ENCODE measurements at regions not wholly inside any gene's neighbourhood (a gene's known extent, or its start where the extent isn't known, plus 50 kb on each side); places are given as distances from the start of the nearest gene placed in this dataset.

DNA sequence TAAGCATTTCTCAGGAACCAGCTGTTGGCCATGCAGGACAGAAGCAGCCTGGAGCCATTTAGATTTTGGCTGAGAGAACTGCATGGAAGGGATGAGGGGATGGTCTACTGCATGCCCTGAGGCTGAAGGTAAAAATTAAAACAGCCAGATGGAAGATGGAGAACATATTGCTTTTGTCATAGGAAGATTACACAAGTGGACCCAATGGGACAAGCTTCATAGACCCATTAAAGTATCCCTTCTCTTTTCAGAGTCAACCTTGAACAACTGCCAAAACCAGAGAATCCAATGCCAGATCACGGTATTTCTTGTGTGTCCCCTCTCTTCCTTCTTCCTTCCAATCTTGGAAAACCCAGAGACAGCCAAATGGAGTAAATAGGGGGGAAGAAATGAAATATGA, 253.4 kb downstream of the NR2F1-AS1 start:
- TF ChIP-seq, protein P1, sequence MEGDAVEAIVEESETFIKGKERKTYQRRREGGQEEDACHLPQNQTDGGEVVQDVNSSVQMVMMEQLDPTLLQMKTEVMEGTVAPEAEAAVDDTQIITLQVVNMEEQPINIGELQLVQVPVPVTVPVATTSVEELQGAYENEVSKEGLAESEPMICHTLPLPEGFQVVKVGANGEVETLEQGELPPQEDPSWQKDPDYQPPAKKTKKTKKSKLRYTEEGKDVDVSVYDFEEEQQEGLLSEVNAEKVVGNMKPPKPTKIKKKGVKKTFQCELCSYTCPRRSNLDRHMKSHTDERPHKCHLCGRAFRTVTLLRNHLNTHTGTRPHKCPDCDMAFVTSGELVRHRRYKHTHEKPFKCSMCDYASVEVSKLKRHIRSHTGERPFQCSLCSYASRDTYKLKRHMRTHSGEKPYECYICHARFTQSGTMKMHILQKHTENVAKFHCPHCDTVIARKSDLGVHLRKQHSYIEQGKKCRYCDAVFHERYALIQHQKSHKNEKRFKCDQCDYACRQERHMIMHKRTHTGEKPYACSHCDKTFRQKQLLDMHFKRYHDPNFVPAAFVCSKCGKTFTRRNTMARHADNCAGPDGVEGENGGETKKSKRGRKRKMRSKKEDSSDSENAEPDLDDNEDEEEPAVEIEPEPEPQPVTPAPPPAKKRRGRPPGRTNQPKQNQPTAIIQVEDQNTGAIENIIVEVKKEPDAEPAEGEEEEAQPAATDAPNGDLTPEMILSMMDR (IDR thresholded peaks at IDR 0.05): no peak
- TF ChIP-seq POLR2A (IDR thresholded peaks at IDR 0.05): no peak
